OCI-LY3 (cell line): ENCODE measurements at regions not wholly inside any gene's neighbourhood (a gene's known extent, or its start where the extent isn't known, plus 50 kb on each side); places are given as distances from the start of the nearest gene placed in this dataset.

ENCODE experiments used
- CTCF ChIP-seq: fragments of 200-600, 300-600 bp; sonication (generic); IDR thresholded peaks from 2 replicates; pipeline ENCODE4 v1.5.1; 2014; ENCODE audit warnings: antibody characterized with exemption, low read length, low read depth
- EZH2phosphoT487 ChIP-seq: fragments of 200-600 bp; shearing (Covaris generic); IDR thresholded peaks from 2 replicates; pipeline ENCODE4 v1.6.1; 2018; ENCODE audit warnings: antibody characterized with exemption, mixed run types, low read depth

GRCh38 chr6:33865478-33866077 lies 61.8 kb upstream of the MLN start:
- TF ChIP-seq CTCF (no peak), EZH2phosphoT487 (no peak)
